H1 (cell line): ENCODE measurements at regions not wholly inside any gene's neighbourhood (a gene's known extent, or its start where the extent isn't known, plus 50 kb on each side); places are given as distances from the start of the nearest gene placed in this dataset.

Experiments used
- CTCF ChIA-PET: fragments of 300-600 bp; sonication (Branson Sonifier 250); formaldehyde crosslinking; loops from one replicate; lab custom pipeline; 2021; ENCODE audit not compliant: partially characterized antibody; lab: Charles Lee
- POLR2A ChIA-PET: fragments of 300-600 bp; sonication (Branson Sonifier 250); formaldehyde crosslinking; loops from one replicate; lab custom pipeline; 2021; ENCODE audit warnings: inconsistent platforms; ENCODE audit not compliant: partially characterized antibody; lab: Charles Lee
- DNase-seq, 2 experiments: peaks; one replicate each; pipeline versions ENCODE4 v3.0.0 to v3.0.0-alpha.2; 2010 to 2022; ENCODE audit warnings: low spot score in 2 of 2, low read depth in 1 of 2, mixed read lengths in 1 of 2
- FAIRE-seq: peaks from 2 replicates; lab custom pipeline; 2011; peaks lifted over from hg19 to GRCh38; lab: Jason Lieb, UNC
- H2AFZ ChIP-seq: 2 replicates; pipeline ENCODE4 v1.8.1; 2012; ENCODE audit warnings: low read length, inconsistent platforms
- H2AK5ac ChIP-seq: 2 replicates; pipeline ENCODE4 v1.6.1; 2013; ENCODE audit warnings: low read depth, low read length
- H2BK120ac ChIP-seq: replicated peaks from 2 replicates; pipeline ENCODE3; 2013; ENCODE audit warnings: low read depth, low read length, inconsistent platforms
- H2BK12ac ChIP-seq: 2 replicates; pipeline ENCODE4 v1.6.1; 2013; ENCODE audit warnings: low read depth, low read length
- H2BK15ac ChIP-seq: 2 replicates; pipeline ENCODE4 v1.6.1; 2013; ENCODE audit warnings: low read length
- H2BK20ac ChIP-seq: 2 replicates; pipeline ENCODE4 v1.6.1; 2013; ENCODE audit warnings: low read length
- H2BK5ac ChIP-seq: 2 replicates; pipeline ENCODE4 v1.6.1; 2013; ENCODE audit warnings: low read depth, low read length
- H3K14ac ChIP-seq: 2 replicates; pipeline ENCODE4 v1.6.1; 2013; ENCODE audit warnings: inconsistent platforms; ENCODE audit not compliant: insufficient read length
- H3K18ac ChIP-seq: 2 replicates; pipeline ENCODE4 v1.6.1; 2013; ENCODE audit warnings: low read length; ENCODE audit errors: extremely low read depth
- H3K23ac ChIP-seq: 2 replicates; pipeline ENCODE4 v1.6.1; 2013; ENCODE audit warnings: inconsistent platforms; ENCODE audit not compliant: insufficient read length
- H3K23me2 ChIP-seq: 2 replicates; pipeline ENCODE4 v1.6.1; 2013; ENCODE audit warnings: low read depth, low read length
- H3K27ac ChIP-seq: 2 replicates; pipeline ENCODE4 v1.6.1; 2011; ENCODE audit warnings: low read depth, low read length, inconsistent platforms
- H3K27me3 ChIP-seq, 4 experiments: replicated peaks in 1 of 4; 1 replicate in 1 of 4; 2 replicates in 3 of 4; pipeline versions ENCODE4 v1.6.1 to v1.8.1; 2011 to 2013; ENCODE audit warnings: low read length in 3 of 4, mild to moderate bottlenecking in 3 of 4, inconsistent platforms in 2 of 4, mixed read lengths in 2 of 4, moderate library complexity in 1 of 4; ENCODE audit not compliant: control insufficient read depth in 3 of 4, insufficient read depth in 3 of 4; ENCODE audit errors: extremely low read depth in 1 of 4
- H3K36me3 ChIP-seq, 4 experiments: 2 replicates each; pipeline versions ENCODE4 v1.6.1 to v1.8.1; 2011 to 2013; ENCODE audit warnings: mild to moderate bottlenecking in 4 of 4, low read length in 3 of 4, moderate library complexity in 2 of 4, control low read depth in 1 of 4, inconsistent platforms in 1 of 4; ENCODE audit not compliant: insufficient read depth in 4 of 4, control insufficient read depth in 2 of 4
- H3K4ac ChIP-seq: replicated peaks from 2 replicates; pipeline ENCODE3; 2013; ENCODE audit warnings: low read length, low read depth, mixed read lengths, inconsistent platforms; ENCODE audit not compliant: insufficient read length
- H3K4me1 ChIP-seq, 4 experiments: replicated peaks in 1 of 4; 1 replicate in 1 of 4; 2 replicates in 3 of 4; pipeline versions ENCODE4 v1.6.1 to v1.8.1; 2011 to 2013; ENCODE audit warnings: low read length in 3 of 4, inconsistent platforms in 2 of 4, mixed read lengths in 1 of 4; ENCODE audit not compliant: insufficient read depth in 4 of 4, control insufficient read depth in 3 of 4
- H3K4me2 ChIP-seq, 2 experiments: 2 replicates each; pipeline versions ENCODE4 v1.6.1 to v1.8.1; 2011 to 2013; ENCODE audit warnings: low read depth in 2 of 2, low read length in 2 of 2, control low read depth in 1 of 2, inconsistent platforms in 1 of 2, mild to moderate bottlenecking in 1 of 2; ENCODE audit not compliant: insufficient read depth in 1 of 2
- H3K4me3 ChIP-seq, 4 experiments: fragments of 200-600, 300-600 bp in 1 of 4; sonication (generic), shearing (Covaris generic), sonication (Bioruptor Twin) in 1 of 4; 2 replicates each; pipeline versions ENCODE4 v1.5.1 to v1.8.1; 2011 to 2016; ENCODE audit warnings: low read length in 4 of 4, low read depth in 3 of 4, control low read depth in 2 of 4, inconsistent platforms in 2 of 4, mild to moderate bottlenecking in 2 of 4, mixed read lengths in 1 of 4, moderate library complexity in 1 of 4; ENCODE audit not compliant: insufficient read depth in 2 of 4; ENCODE audit errors: extremely low read depth in 1 of 4
- H3K56ac ChIP-seq: replicated peaks from 2 replicates; pipeline ENCODE3; 2013; ENCODE audit warnings: low read depth, mild to moderate bottlenecking, mixed read lengths, low read length, inconsistent platforms; ENCODE audit not compliant: insufficient read length
- H3K79me1 ChIP-seq: 2 replicates; pipeline ENCODE4 v1.6.1; 2013; ENCODE audit warnings: low read depth, low read length, control low read depth
- H3K79me2 ChIP-seq, 2 experiments: 2 replicates each; pipeline versions ENCODE4 v1.6.1 to v1.8.1; 2012 to 2013; ENCODE audit warnings: low read length in 2 of 2, mild to moderate bottlenecking in 2 of 2, inconsistent platforms in 1 of 2; ENCODE audit not compliant: insufficient read depth in 2 of 2, control insufficient read depth in 1 of 2
- H3K9ac ChIP-seq, 4 experiments: replicated peaks in 1 of 4; 1 replicate in 1 of 4; 2 replicates in 3 of 4; pipeline versions ENCODE4 v1.6.1 to v1.8.1; 2011 to 2013; ENCODE audit warnings: low read depth in 3 of 4, low read length in 3 of 4, control low read depth in 2 of 4, mild to moderate bottlenecking in 2 of 4, moderate library complexity in 2 of 4, inconsistent platforms in 1 of 4; ENCODE audit errors: extremely low read depth in 1 of 4
- H3K9me3 ChIP-seq, 2 experiments: 2 replicates each; pipeline versions ENCODE4 v1.6.1 to v1.8.1; 2012 to 2013; ENCODE audit warnings: mild to moderate bottlenecking in 2 of 2, moderate library complexity in 2 of 2, control low read depth in 1 of 2, inconsistent platforms in 1 of 2, low read depth in 1 of 2, low read length in 1 of 2, mixed read lengths in 1 of 2; ENCODE audit not compliant: insufficient read depth in 2 of 2
- H4K20me1 ChIP-seq, 2 experiments: replicated peaks in 1 of 2; 2 replicates each; pipeline versions ENCODE3 to v1.8.1; 2011 to 2013; ENCODE audit warnings: inconsistent platforms in 2 of 2, low read length in 2 of 2, mild to moderate bottlenecking in 1 of 2; ENCODE audit not compliant: insufficient read depth in 2 of 2, control insufficient read depth in 1 of 2
- H4K5ac ChIP-seq: 2 replicates; pipeline ENCODE4 v1.6.1; 2013; ENCODE audit warnings: low read length, low read depth, mixed read lengths, inconsistent platforms; ENCODE audit not compliant: insufficient read length
- H4K8ac ChIP-seq: 2 replicates; pipeline ENCODE4 v1.8.0; 2013; ENCODE audit warnings: mild to moderate bottlenecking, moderate library complexity, low read length, inconsistent platforms; ENCODE audit not compliant: insufficient read depth; ENCODE audit errors: extremely low read depth
- H4K91ac ChIP-seq: replicated peaks from 2 replicates; pipeline ENCODE3; 2013; ENCODE audit warnings: low read length, mixed read lengths, inconsistent platforms; ENCODE audit not compliant: insufficient read length
- BACH1 ChIP-seq: IDR thresholded peaks from 2 replicates; pipeline ENCODE4 v1.6.1; 2012; ENCODE audit warnings: low read length, improper control_type of control experiment
- CHD1 ChIP-seq: IDR thresholded peaks from 2 replicates; pipeline ENCODE4 v1.6.1; 2012; ENCODE audit warnings: low read depth, low read length, improper control_type of control experiment
- HDAC2 ChIP-seq, 2 experiments: fragments of 300-600 bp in 1 of 2; sonication (generic) in 1 of 2; IDR thresholded peaks; 2 replicates each; pipeline ENCODE4 v1.6.1; 2011 to 2012; ENCODE audit warnings: low read depth in 2 of 2, low read length in 2 of 2, mild to moderate bottlenecking in 2 of 2, moderate library complexity in 2 of 2, borderline replicate concordance in 1 of 2, inconsistent platforms in 1 of 2
- JUN ChIP-seq: IDR thresholded peaks from 2 replicates; pipeline ENCODE4 v1.6.1; 2011; ENCODE audit warnings: low read depth, mild to moderate bottlenecking, improper control_type of control experiment, low read length
- SRF ChIP-seq: IDR thresholded peaks from 2 replicates; pipeline ENCODE4 v1.6.1; 2011; ENCODE audit warnings: mild to moderate bottlenecking, low read depth, low read length, moderate library complexity
- TBP ChIP-seq: IDR thresholded peaks from 2 replicates; pipeline ENCODE4 v1.6.1; 2011; ENCODE audit warnings: low read depth, low read length, improper control_type of control experiment
- WGBS, 2 experiments: shearing (Covaris generic) in 1 of 2; methylation state at CpG; one replicate each; pipeline versions ENCODE4 v1.1.6 to v1.1.7; 2013 to 2015; ENCODE audit warnings: low lambda C conversion rate in 2 of 2, mixed read lengths in 2 of 2, inconsistent platforms in 1 of 2, low coverage in 1 of 2, missing lambda C conversion rate in 1 of 2; ENCODE audit not compliant: insufficient replicate concordance in 2 of 2, insufficient coverage in 1 of 2, insufficient read length in 1 of 2; ENCODE audit errors: extremely low coverage in 1 of 2, missing lambda C conversion rate in 1 of 2; 5-methylcytosine and 5-hydroxymethylcytosine counted together

DNA sequence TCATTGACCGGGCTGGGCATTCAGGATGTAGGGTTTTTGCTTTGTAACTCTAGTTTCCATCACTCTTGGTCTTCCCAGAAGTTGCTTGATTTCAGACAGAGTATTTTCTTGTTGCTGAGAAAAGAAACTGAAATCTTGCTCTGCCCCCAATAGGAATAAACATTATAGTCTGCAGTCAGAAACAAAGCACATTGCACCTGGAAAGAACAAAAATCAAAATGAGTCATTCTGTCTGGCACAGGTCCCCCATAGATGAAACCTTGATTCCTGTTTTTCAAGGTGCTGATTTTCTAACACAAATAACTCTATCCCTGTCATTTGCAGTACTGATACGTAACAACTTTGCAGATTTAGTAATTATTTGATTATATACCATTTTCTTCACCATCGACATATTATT lies 232.1 kb downstream of the FBXO4 start:
- Histone ChIP-seq H2BK12ac (no peak overlapping the region), H3K4me2 (no peak overlapping the region), H4K5ac (no peak overlapping the region), H3K23ac (no peak overlapping the region), H4K20me1 (no peaks in the 10 kb centered on the region), H3K27ac (no peak overlapping the region), H3K9me3 (no peaks in the 10 kb centered on the region), H4K8ac (no peak overlapping the region), H3K4me1 (no peaks in the 10 kb centered on the region), H3K79me1 (no peaks in the 10 kb centered on the region), H4K91ac (no peak overlapping the region), H3K4me3 (no peak overlapping the region), H2BK5ac (no peak overlapping the region), H3K4ac (no peak overlapping the region), H3K56ac (no peak overlapping the region), H2BK20ac (no peak overlapping the region), H2BK120ac (no peak overlapping the region), H3K36me3 (no peaks in the 10 kb centered on the region), H3K14ac (no peak overlapping the region), H3K18ac (no peak overlapping the region), H3K27me3 (no peaks in the 10 kb centered on the region), H3K9ac (no peak overlapping the region), H2AK5ac (no peak overlapping the region), H3K23me2 (no peaks in the 10 kb centered on the region), H2AFZ (no peak overlapping the region), H2BK15ac (no peak overlapping the region), H3K79me2 (no peaks in the 10 kb centered on the region)
- DNase-seq (no peak), FAIRE-seq (no peak)
- 67% methylated on average over 3 of the region's 3 CpGs; no CpG with 5 or more reads in 1 of the 2 experiments for WGBS, 2 experiments
- CTCF ChIA-PET: interaction anchor here (0.9 kb wide), 1 partner anchor 147 kb away, joined by 4 read pairs; no protein-coding TSS in a partner anchor
- TF ChIP-seq HDAC2 (IDR thresholded peaks at IDR 0.05; ENCODE audit: borderline replicate concordance in 1 of 2, low read depth in 2 of 2, low read length in 2 of 2): no peak
- TF ChIP-seq JUN: no peak
- TF ChIP-seq TBP: no peak
- no peak for TF ChIP-seq BACH1
- no peak for TF ChIP-seq SRF
- no peak for TF ChIP-seq CHD1
- POLR2A ChIA-PET: no interaction called here
